A549 (cell line): ENCODE measurements at regions not wholly inside any gene's neighbourhood (a gene's known extent, or its start where the extent isn't known, plus 50 kb on each side); places are given as distances from the start of the nearest gene placed in this dataset.

Experiments
- ATAC-seq, 2 experiments: fragments of 200-7000 bp in 1 of 2; fragments of >200 bp in 1 of 2; cut with Nextera tagmentation in 1 of 2; cut with Tn5 transposase in 1 of 2; 3 replicates each; pipeline versions ENCODE4 v1.8.0 to v1.9.1; 2018 to 2020; ENCODE audit warnings: mild to moderate bottlenecking in 1 of 2, moderate library complexity in 1 of 2
- CTCF ChIA-PET: fragments of 300-600 bp; sonication (Branson Sonifier 250); formaldehyde crosslinking; extraction: SDS; loops from one replicate; lab custom pipeline; 2021; ENCODE audit warnings: antibody characterized with exemption, inconsistent platforms; lab: Yijun Ruan, JAX
- POLR2A ChIA-PET: fragments of 350-600 bp; formaldehyde crosslinking; extraction: SDS; loops from one replicate; lab custom pipeline; 2021; ENCODE audit warnings: antibody characterized with exemption, inconsistent platforms; lab: Yijun Ruan, JAX
- DNase-seq, 2 experiments: peaks; one replicate each; pipeline versions ENCODE4 v3.0.0 to v3.0.0-alpha.2; 2011 to 2016; ENCODE audit warnings: low read depth in 1 of 2, low spot score in 1 of 2
- FAIRE-seq: peaks from 2 replicates; lab custom pipeline; 2011; peaks lifted over from hg19 to GRCh38; lab: Jason Lieb, UNC
- H3K27ac ChIP-seq, 2 experiments: fragments of >200 bp; sonication (Bioruptor Twin); formaldehyde crosslinking; 3 replicates each; pipeline ENCODE4 v1.5.1; 2016 to 2017
- H3K4me1 ChIP-seq: fragments of >200 bp; sonication (Bioruptor Twin); formaldehyde crosslinking; 3 replicates; pipeline ENCODE4 v1.6.1; 2016
- H3K4me2 ChIP-seq: fragments of >200 bp; sonication (Bioruptor Twin); formaldehyde crosslinking; 3 replicates; pipeline ENCODE4 v1.6.1; 2016
- H3K4me3 ChIP-seq: fragments of >200 bp; sonication (Bioruptor Twin); formaldehyde crosslinking; 3 replicates; pipeline ENCODE4 v1.5.1; 2016
- H3K9me3 ChIP-seq: fragments of >200 bp; sonication (Bioruptor Twin); formaldehyde crosslinking; 3 replicates; pipeline ENCODE4 v1.6.1; 2016
- BHLHE40 ChIP-seq: IDR thresholded peaks from 2 replicates; pipeline ENCODE4 v1.6.1; 2012; ENCODE audit warnings: low read depth, low read length, inconsistent platforms
- CBX2 ChIP-seq: fragments of 200-600 bp; sonication (generic); IDR thresholded peaks from 2 replicates; pipeline ENCODE4 v1.6.1; 2016; ENCODE audit warnings: low read depth, mild to moderate bottlenecking, borderline replicate concordance
- CEBPB ChIP-seq, 2 experiments: fragments of >200 bp in 1 of 2; sonication (Bioruptor Twin) in 1 of 2; formaldehyde crosslinking in 1 of 2; IDR thresholded peaks; 2 replicates each; pipeline ENCODE4 v1.6.1; 2012 to 2016
- CHD2 ChIP-seq: fragments of 150-350 bp; IDR thresholded peaks from 2 replicates; pipeline ENCODE4 v1.6.1; 2014; ENCODE audit warnings: low read length; ENCODE audit not compliant: partially characterized antibody
- CHD4 ChIP-seq: fragments of 200-600 bp; sonication (generic); IDR thresholded peaks from 2 replicates; pipeline ENCODE4 v1.6.1; 2016; ENCODE audit warnings: antibody characterized with exemption, mild to moderate bottlenecking, borderline replicate concordance
- EHF ChIP-seq: fragments of 250-450 bp; sonication (Bioruptor Pico); IDR thresholded peaks from 2 replicates; pipeline ENCODE4 v1.5.0; 2020; ENCODE audit warnings: mild to moderate bottlenecking
- EHMT2 ChIP-seq: fragments of 200-600 bp; sonication (generic); IDR thresholded peaks from 2 replicates; pipeline ENCODE4 v1.6.1; 2016; ENCODE audit warnings: antibody characterized with exemption, low read depth, mild to moderate bottlenecking, moderate library complexity
- ESRRA ChIP-seq: fragments of 150-350 bp; IDR thresholded peaks from 2 replicates; pipeline ENCODE4 v1.6.1; 2014; ENCODE audit warnings: mild to moderate bottlenecking, low read length, borderline replicate concordance
- FOSB ChIP-seq: fragments of 250-450 bp; sonication (Bioruptor Pico); IDR thresholded peaks from 2 replicates; pipeline ENCODE4 v1.5.0; 2020; ENCODE audit warnings: mild to moderate bottlenecking, moderate library complexity
- FOSL2 ChIP-seq, 2 experiments: fragments of 450-650 bp in 1 of 2; fragments of >200 bp in 1 of 2; sonication (Bioruptor Twin) in 1 of 2; formaldehyde crosslinking; IDR thresholded peaks; 2 replicates each; pipeline versions ENCODE4 v1.5.0 to v1.6.1; 2016 to 2020; ENCODE audit warnings: mild to moderate bottlenecking in 1 of 2, moderate library complexity in 1 of 2
- FOXS1 ChIP-seq: fragments of 250-450 bp; sonication (Bioruptor Pico); IDR thresholded peaks from 2 replicates; pipeline ENCODE4 v1.5.0; 2020; ENCODE audit warnings: mild to moderate bottlenecking, moderate library complexity
- HDAC2 ChIP-seq: fragments of 200-600 bp; sonication (generic); IDR thresholded peaks from 2 replicates; pipeline ENCODE4 v1.6.1; 2016
- HEYL ChIP-seq: fragments of 250-450 bp; sonication (Bioruptor Pico); IDR thresholded peaks from 2 replicates; pipeline ENCODE4 v1.8.0; 2021; ENCODE audit warnings: mild to moderate bottlenecking, moderate library complexity
- HOXA7 ChIP-seq: fragments of 250-450 bp; sonication (Bioruptor Pico); IDR thresholded peaks from 2 replicates; pipeline ENCODE4 v1.5.0; 2020; ENCODE audit warnings: mild to moderate bottlenecking, moderate library complexity
- HOXB5 ChIP-seq: fragments of 250-450 bp; sonication (Bioruptor Pico); IDR thresholded peaks from 2 replicates; pipeline ENCODE4 v1.5.0; 2020; ENCODE audit warnings: mild to moderate bottlenecking, moderate library complexity
- JUN ChIP-seq, 2 experiments: fragments of >200 bp; sonication (Bioruptor Twin); formaldehyde crosslinking; IDR thresholded peaks; 2 replicates in 1 of 2; 3 replicates in 1 of 2; pipeline ENCODE4 v1.6.1; 2016 to 2017
- KDM1A ChIP-seq: fragments of 200-600 bp; sonication (generic); IDR thresholded peaks from 2 replicates; pipeline ENCODE4 v1.6.1; 2016; ENCODE audit warnings: low read depth, mild to moderate bottlenecking
- KDM5A ChIP-seq: fragments of 200-600 bp; sonication (generic); IDR thresholded peaks from 2 replicates; pipeline ENCODE4 v1.6.1; 2016; ENCODE audit warnings: antibody characterized with exemption, mild to moderate bottlenecking
- MAFK ChIP-seq: fragments of 450-650 bp; IDR thresholded peaks from 2 replicates; pipeline ENCODE4 v1.6.1; 2014; ENCODE audit not compliant: partially characterized antibody
- MYC ChIP-seq: IDR thresholded peaks from 2 replicates; pipeline ENCODE4 v1.6.1; 2012; ENCODE audit warnings: mild to moderate bottlenecking, inconsistent platforms, low read length, improper control_type of control experiment, borderline replicate concordance
- NPAS2 ChIP-seq: fragments of 250-450 bp; sonication (Bioruptor Pico); IDR thresholded peaks from 2 replicates; pipeline ENCODE4 v1.8.0; 2022; ENCODE audit warnings: mild to moderate bottlenecking, moderate library complexity, borderline replicate concordance
- RCOR1 ChIP-seq: fragments of 150-350 bp; IDR thresholded peaks from 2 replicates; pipeline ENCODE4 v1.6.1; 2014; ENCODE audit warnings: antibody characterized with exemption, low read length, low read depth
- RFX5 ChIP-seq: fragments of 450-650 bp; IDR thresholded peaks from 2 replicates; pipeline ENCODE4 v1.7.1; 2014; ENCODE audit warnings: antibody characterized with exemption, mild to moderate bottlenecking, moderate library complexity
- SMC3 ChIP-seq: fragments of >200 bp; sonication (Bioruptor Twin); formaldehyde crosslinking; IDR thresholded peaks from 3 replicates; pipeline ENCODE4 v1.6.1; 2018; ENCODE audit warnings: inconsistent platforms
- SREBF2 ChIP-seq: fragments of 450-650 bp; IDR thresholded peaks from 2 replicates; pipeline ENCODE4 v1.6.1; 2014; ENCODE audit warnings: mild to moderate bottlenecking, moderate library complexity
- TFCP2L1 ChIP-seq: fragments of 250-450 bp; sonication (Bioruptor Pico); IDR thresholded peaks from 2 replicates; pipeline ENCODE4 v1.5.0; 2021; ENCODE audit warnings: mild to moderate bottlenecking
- WGBS: methylation state at CpG from one replicate; pipeline ENCODE4 v1.1.6; 2017; ENCODE audit errors: missing lambda C conversion rate; 5-methylcytosine and 5-hydroxymethylcytosine counted together
- TF ChIP-seq, protein P1 (sequence below): fragments of 150-350 bp; IDR thresholded peaks from 2 replicates; pipeline ENCODE4 v1.6.1; 2014; ENCODE audit warnings: low read depth, mild to moderate bottlenecking, low read length
- TF ChIP-seq, protein P2 (sequence below): fragments of >200 bp; sonication (Bioruptor Twin); formaldehyde crosslinking; IDR thresholded peaks from 3 replicates; pipeline ENCODE4 v1.5.1; 2016
- TF ChIP-seq, protein P3 (sequence below): fragments of 250-450 bp; sonication (Bioruptor Pico); IDR thresholded peaks from 2 replicates; pipeline ENCODE4 v1.5.0; 2020; ENCODE audit warnings: low read depth, mild to moderate bottlenecking, moderate library complexity
- TF ChIP-seq, protein P4 (sequence below): fragments of >200 bp; sonication (Bioruptor Twin); formaldehyde crosslinking; IDR thresholded peaks from 3 replicates; pipeline ENCODE4 v1.6.1; 2016
- TF ChIP-seq, protein P5 (sequence below): fragments of >200 bp; sonication (Bioruptor Twin); formaldehyde crosslinking; IDR thresholded peaks from 2 replicates; pipeline ENCODE4 v1.6.1; 2016

DNA sequence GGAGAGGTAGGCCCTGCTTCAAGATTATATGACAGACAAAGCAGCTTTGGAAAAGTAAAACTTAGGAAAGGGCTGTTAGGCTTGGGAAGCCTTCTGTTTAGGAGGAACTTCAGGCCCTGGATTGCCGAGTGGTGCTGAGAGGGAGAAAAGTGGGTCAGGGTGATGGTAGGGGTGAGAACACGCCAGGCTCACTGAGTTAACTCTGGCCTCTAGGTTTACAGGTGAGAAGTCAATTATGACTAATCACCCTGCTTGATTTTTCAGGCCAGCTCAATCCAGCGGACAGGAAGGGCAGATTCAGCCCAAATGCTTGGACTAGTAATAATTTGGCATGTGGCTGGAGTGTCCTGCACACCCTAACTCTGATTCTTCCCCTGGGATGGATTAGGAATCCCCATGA is 365.1 kb upstream of the LMCD1 start:
- DNase-seq: no peak
- H3K4me2 ChIP-seq: no peak overlapping the region
- ChIA-PET POLR2A (no interaction called here), CTCF (interaction anchor here (0.6 to 0.7 kb wide), 2 partner anchors 20 to 280 kb away, joined by 3 read pairs; no protein-coding TSS in a partner anchor)
- H3K4me3 ChIP-seq: no peak overlapping the region
- 26% methylated on average over 3 of the region's 3 CpGs for WGBS
- no peaks in the 10 kb centered on the region for H3K9me3 ChIP-seq
- TF ChIP-seq, protein P1, sequence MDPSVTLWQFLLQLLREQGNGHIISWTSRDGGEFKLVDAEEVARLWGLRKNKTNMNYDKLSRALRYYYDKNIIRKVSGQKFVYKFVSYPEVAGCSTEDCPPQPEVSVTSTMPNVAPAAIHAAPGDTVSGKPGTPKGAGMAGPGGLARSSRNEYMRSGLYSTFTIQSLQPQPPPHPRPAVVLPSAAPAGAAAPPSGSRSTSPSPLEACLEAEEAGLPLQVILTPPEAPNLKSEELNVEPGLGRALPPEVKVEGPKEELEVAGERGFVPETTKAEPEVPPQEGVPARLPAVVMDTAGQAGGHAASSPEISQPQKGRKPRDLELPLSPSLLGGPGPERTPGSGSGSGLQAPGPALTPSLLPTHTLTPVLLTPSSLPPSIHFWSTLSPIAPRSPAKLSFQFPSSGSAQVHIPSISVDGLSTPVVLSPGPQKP: no peak
- TF ChIP-seq FOSB (CRISPR knock-in tag): no peak
- no peak for TF ChIP-seq CBX2
- no peak for TF ChIP-seq MAFK
- no peak for TF ChIP-seq KDM1A
- TF ChIP-seq, protein P2, sequence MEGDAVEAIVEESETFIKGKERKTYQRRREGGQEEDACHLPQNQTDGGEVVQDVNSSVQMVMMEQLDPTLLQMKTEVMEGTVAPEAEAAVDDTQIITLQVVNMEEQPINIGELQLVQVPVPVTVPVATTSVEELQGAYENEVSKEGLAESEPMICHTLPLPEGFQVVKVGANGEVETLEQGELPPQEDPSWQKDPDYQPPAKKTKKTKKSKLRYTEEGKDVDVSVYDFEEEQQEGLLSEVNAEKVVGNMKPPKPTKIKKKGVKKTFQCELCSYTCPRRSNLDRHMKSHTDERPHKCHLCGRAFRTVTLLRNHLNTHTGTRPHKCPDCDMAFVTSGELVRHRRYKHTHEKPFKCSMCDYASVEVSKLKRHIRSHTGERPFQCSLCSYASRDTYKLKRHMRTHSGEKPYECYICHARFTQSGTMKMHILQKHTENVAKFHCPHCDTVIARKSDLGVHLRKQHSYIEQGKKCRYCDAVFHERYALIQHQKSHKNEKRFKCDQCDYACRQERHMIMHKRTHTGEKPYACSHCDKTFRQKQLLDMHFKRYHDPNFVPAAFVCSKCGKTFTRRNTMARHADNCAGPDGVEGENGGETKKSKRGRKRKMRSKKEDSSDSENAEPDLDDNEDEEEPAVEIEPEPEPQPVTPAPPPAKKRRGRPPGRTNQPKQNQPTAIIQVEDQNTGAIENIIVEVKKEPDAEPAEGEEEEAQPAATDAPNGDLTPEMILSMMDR: no peak
- TF ChIP-seq TFCP2L1: no peak
- no peak for TF ChIP-seq RCOR1
- no peak for TF ChIP-seq SMC3
- TF ChIP-seq FOSL2 (IDR thresholded peaks at IDR 0.05): no peak
- TF ChIP-seq FOSL2 (CRISPR knock-in tag; IDR thresholded peaks at IDR 0.05): no peak
- TF ChIP-seq FOXS1: no peak
- H3K4me1 ChIP-seq: no peaks in the 10 kb centered on the region
- FAIRE-seq: no peak
- ATAC-seq: no peak
- no peak overlapping the region for H3K27ac ChIP-seq

DNA sequence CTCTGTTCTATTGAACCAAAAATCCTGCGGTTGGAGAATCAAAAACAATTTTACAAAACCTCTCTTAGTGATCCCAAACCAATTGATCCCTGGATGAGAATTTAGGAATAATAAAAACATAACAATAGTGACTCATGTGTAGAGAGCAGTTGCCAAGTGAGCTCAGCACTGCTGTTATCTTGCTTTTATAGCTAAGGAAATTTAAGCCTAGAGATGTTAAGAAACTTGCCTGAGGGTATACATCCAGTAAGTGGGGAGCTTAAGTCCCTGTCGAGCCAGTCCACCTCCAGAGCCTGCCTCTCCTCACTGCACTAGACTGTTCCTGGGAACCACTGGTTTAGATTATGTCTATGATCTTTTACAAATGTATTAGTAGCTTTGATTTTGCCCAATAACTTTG is 358.4 kb upstream of the LMCD1 start:
- TF ChIP-seq RCOR1: no peak
- no peak for TF ChIP-seq SREBF2
- no peak for TF ChIP-seq HDAC2
- TF ChIP-seq JUN (IDR thresholded peaks at IDR 0.05): no peak
- no peak for TF ChIP-seq EHMT2
- no peak for TF ChIP-seq KDM5A
- TF ChIP-seq, protein P3, sequence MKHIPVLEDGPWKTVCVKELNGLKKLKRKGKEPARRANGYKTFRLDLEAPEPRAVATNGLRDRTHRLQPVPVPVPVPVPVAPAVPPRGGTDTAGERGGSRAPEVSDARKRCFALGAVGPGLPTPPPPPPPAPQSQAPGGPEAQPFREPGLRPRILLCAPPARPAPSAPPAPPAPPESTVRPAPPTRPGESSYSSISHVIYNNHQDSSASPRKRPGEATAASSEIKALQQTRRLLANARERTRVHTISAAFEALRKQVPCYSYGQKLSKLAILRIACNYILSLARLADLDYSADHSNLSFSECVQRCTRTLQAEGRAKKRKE (CRISPR knock-in tag): no peak
- TF ChIP-seq, protein P4, sequence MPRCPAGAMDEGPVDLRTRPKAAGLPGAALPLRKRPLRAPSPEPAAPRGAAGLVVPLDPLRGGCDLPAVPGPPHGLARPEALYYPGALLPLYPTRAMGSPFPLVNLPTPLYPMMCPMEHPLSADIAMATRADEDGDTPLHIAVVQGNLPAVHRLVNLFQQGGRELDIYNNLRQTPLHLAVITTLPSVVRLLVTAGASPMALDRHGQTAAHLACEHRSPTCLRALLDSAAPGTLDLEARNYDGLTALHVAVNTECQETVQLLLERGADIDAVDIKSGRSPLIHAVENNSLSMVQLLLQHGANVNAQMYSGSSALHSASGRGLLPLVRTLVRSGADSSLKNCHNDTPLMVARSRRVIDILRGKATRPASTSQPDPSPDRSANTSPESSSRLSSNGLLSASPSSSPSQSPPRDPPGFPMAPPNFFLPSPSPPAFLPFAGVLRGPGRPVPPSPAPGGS: no peak
- TF ChIP-seq NPAS2 (CRISPR knock-in tag): no peak
- TF ChIP-seq HOXA7 (CRISPR knock-in tag): no peak
- TF ChIP-seq BHLHE40: no peak
- no peak overlapping the region for H3K4me3 ChIP-seq
- FAIRE-seq (no peak), ATAC-seq (no peak), DNase-seq (no peak)
- no peak overlapping the region for H3K4me2 ChIP-seq
- POLR2A ChIA-PET: no interaction called here
- no peaks in the 10 kb centered on the region for H3K4me1 ChIP-seq
- WGBS: 4% methylated on average over 2 of the region's 2 CpGs
- no peaks in the 10 kb centered on the region for H3K9me3 ChIP-seq
- H3K27ac ChIP-seq: no peak overlapping the region
- CTCF ChIA-PET: no interaction called here

DNA sequence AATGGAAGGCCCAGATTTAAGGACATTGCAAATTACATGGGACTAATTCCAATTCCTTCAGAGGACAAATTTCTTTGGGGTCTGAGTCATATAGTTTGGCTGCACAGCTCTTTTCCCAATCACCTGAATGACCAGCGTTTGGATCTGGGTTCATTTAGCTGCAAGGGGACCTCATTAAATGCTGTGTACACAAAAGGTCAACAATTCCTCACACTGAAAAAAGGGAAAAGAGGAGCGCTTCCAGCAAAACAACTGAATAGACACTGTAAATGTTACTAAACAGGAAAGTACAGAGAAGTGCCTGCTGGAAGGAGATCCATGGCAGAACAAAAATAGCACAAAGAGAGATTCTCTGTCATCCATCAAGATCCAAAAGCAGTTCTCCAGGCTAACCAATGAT is 356.0 kb upstream of the LMCD1 start:
- TF ChIP-seq HOXB5 (CRISPR knock-in tag) (no peak), CHD2 (no peak), CEBPB (IDR thresholded peaks at IDR 0.05) (no peak), RCOR1 (no peak), CHD4 (no peak), ESRRA (no peak), RFX5 (no peak), KDM5A (no peak), EHF (CRISPR knock-in tag) (no peak), MYC (no peak), HEYL (CRISPR knock-in tag) (no peak)
- TF ChIP-seq, protein P5, sequence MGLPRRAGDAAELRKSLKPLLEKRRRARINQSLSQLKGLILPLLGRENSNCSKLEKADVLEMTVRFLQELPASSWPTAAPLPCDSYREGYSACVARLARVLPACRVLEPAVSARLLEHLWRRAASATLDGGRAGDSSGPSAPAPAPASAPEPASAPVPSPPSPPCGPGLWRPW: no peak
- H3K9me3 ChIP-seq: no peaks in the 10 kb centered on the region
- CTCF ChIA-PET: interaction anchor here (1.5 kb wide), 1 partner anchor 16 kb away, joined by 4 read pairs; no protein-coding TSS in a partner anchor
- no peak overlapping the region for H3K27ac ChIP-seq
- H3K4me1 ChIP-seq: no peaks in the 10 kb centered on the region
- POLR2A ChIA-PET: no interaction called here
- 2% methylated on average over 2 of the region's 2 CpGs for WGBS
- H3K4me3 ChIP-seq: no peak overlapping the region
- FAIRE-seq: no peak
- no peak for DNase-seq
- no peak for ATAC-seq
- no peak overlapping the region for H3K4me2 ChIP-seq
